ENCODE measurements at regions not wholly inside any gene's neighbourhood (a gene's known extent, or its start where the extent isn't known, plus 50 kb on each side); places are given as distances from the start of the nearest gene placed in this dataset.

DNA sequence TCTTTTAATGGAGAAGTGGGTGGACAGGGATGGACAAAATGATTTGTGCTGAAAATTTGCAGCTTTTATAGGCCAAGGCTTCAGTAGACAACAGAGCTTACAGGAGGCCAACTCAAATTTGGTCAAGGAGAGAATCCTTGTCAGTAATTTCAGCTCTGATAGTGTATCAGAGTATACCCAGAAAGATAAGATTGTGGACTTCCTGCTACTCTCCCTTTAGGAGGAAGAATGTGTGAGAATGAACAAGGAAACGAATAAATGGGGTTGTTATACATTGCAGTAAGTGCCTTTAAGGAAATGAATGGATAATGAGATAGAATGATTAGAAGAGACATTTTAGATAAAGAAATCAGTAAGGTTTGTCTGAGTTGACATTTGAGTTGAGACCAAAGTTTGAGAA is 519.9 kb downstream of the UTRN start:
- H3K27me3 ChIP-seq (ENCODE audit: control insufficient read depth in 2 of 2, insufficient read depth in 1 of 2, low read length in 1 of 2): no peaks in the 10 kb centered on the region
- WGBS: 96% methylated on average over 1 of the region's 1 CpG
- peaks cover 4 to 7% of the 10 kb centered on the region in 2 donors for H3K36me3 ChIP-seq (ENCODE audit: control insufficient read depth in 2 of 2, insufficient read depth in 2 of 2, low read length in 1 of 2)

DNA sequence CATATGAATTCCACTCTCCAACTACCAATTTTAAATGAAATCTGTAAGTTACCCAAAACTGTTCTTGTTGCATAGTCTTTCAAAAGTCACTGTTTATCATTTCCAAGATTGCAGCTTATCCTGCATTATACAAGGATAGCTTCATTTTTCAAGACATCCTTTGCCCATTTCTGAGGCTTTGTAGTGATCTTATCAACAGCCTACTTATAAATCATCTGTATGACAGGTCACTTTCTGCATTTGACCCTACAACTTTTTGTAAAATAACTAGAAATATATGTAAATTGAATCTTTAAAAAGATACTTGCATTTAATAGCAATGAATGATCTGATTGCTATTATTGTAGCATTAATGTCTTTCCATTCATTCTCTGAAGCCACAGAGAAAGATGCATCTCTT is 521.1 kb downstream of the UTRN start:
- no peak overlapping the region for H3K27ac ChIP-seq (ENCODE audit: low read depth in 1 of 2, low read length in 1 of 2)
- peaks cover 4 to 10% of the 10 kb centered on the region in 2 donors for H3K36me3 ChIP-seq (ENCODE audit: control insufficient read depth in 2 of 2, insufficient read depth in 2 of 2, low read length in 1 of 2)

More for the DNA sequence above, 519.9 kb downstream of the UTRN start:
- no peak overlapping the region for H3K27ac ChIP-seq (ENCODE audit: low read depth in 1 of 2, low read length in 1 of 2)
- no peak for DNase-seq (ENCODE audit: low read depth in 6 of 9, low spot score in 9 of 9)
- H3K4me3 ChIP-seq (ENCODE audit: low read length in 2 of 2): no peak overlapping the region
- H3K4me1 ChIP-seq (ENCODE audit: control insufficient read depth in 2 of 2, insufficient read depth in 2 of 2, low read length in 2 of 2): no peaks in the 10 kb centered on the region
- H3K9me3 ChIP-seq (ENCODE audit: control insufficient read depth in 2 of 2, insufficient read depth in 1 of 2, low read length in 1 of 2): no peaks in the 10 kb centered on the region

DNA sequence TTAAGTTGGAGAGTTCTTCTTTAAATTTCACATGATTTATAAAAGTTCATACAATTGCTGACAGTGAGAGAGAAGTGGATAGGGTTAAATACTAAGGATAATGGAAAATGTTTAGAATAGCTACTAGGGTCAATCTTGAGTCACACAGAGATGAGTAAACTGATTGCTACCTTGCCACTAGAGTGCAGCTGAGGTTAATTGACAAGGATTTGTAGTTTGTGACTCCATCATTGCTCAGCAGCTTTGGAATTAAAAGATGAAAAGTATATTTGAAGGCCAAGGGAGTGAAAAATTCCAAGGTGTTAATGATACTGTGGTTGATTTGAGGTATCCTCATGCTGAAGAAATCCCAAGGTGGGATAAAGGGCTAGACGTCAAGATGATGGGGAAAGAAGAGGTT is 524.0 kb downstream of the UTRN start:
- Histone ChIP-seq H3K27ac (ENCODE audit: low read depth in 1 of 2, low read length in 1 of 2) (no peak overlapping the region), H3K4me1 (ENCODE audit: control insufficient read depth in 2 of 2, insufficient read depth in 2 of 2, low read length in 2 of 2) (no peaks in the 10 kb centered on the region), H3K36me3 (ENCODE audit: control insufficient read depth in 2 of 2, insufficient read depth in 2 of 2, low read length in 1 of 2) (peaks cover 7 to 8% of the 10 kb centered on the region in 2 donors), H3K27me3 (ENCODE audit: control insufficient read depth in 2 of 2, insufficient read depth in 1 of 2, low read length in 1 of 2) (no peaks in the 10 kb centered on the region), H3K4me3 (ENCODE audit: low read length in 2 of 2) (no peak overlapping the region), H3K9me3 (ENCODE audit: control insufficient read depth in 2 of 2, insufficient read depth in 1 of 2, low read length in 1 of 2) (no peaks in the 10 kb centered on the region)
- WGBS: 98% methylated on average over 1 of the region's 1 CpG
- no peak for DNase-seq (ENCODE audit: low read depth in 6 of 9, low spot score in 9 of 9)

More for the DNA sequence above, 521.1 kb downstream of the UTRN start:
- H3K27me3 ChIP-seq (ENCODE audit: control insufficient read depth in 2 of 2, insufficient read depth in 1 of 2, low read length in 1 of 2): no peaks in the 10 kb centered on the region
- no peaks in the 10 kb centered on the region for H3K4me1 ChIP-seq (ENCODE audit: control insufficient read depth in 2 of 2, insufficient read depth in 2 of 2, low read length in 2 of 2)
- H3K9me3 ChIP-seq (ENCODE audit: control insufficient read depth in 2 of 2, insufficient read depth in 1 of 2, low read length in 1 of 2): no peaks in the 10 kb centered on the region
- H3K4me3 ChIP-seq (ENCODE audit: low read length in 2 of 2): no peak overlapping the region
- no peak for DNase-seq (ENCODE audit: low read depth in 6 of 9, low spot score in 9 of 9)

DNA sequence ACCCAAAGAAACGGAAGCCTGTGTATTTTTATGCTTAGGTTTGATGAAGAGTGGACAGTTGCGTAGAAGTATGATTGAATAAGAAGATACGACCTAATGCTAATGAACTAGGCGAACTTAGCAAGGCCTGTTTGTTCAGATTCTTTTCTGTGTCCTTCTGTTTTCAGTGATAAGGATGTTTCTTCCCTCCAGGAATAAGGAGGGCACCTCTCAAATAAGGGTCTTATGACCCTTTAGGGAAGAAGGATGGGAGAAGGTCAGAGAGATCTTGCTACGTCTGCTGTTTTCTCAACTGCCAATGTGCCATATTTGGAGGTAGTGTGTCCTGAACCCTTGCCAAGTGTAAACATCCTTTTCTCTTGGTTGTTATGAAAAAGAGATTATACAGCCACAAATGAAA is 524.8 kb downstream of the UTRN start:
- H3K4me1 ChIP-seq (ENCODE audit: control insufficient read depth in 2 of 2, insufficient read depth in 2 of 2, low read length in 2 of 2): no peaks in the 10 kb centered on the region
- peaks cover 3 to 5% of the 10 kb centered on the region in 2 donors for H3K36me3 ChIP-seq (ENCODE audit: control insufficient read depth in 2 of 2, insufficient read depth in 2 of 2, low read length in 1 of 2)
- no peak overlapping the region for H3K4me3 ChIP-seq (ENCODE audit: low read length in 2 of 2)
- H3K27ac ChIP-seq (ENCODE audit: low read depth in 1 of 2, low read length in 1 of 2): no peak overlapping the region
- H3K27me3 ChIP-seq (ENCODE audit: control insufficient read depth in 2 of 2, insufficient read depth in 1 of 2, low read length in 1 of 2): no peaks in the 10 kb centered on the region
- 98% methylated on average over 5 of the region's 5 CpGs for WGBS
- H3K9me3 ChIP-seq (ENCODE audit: control insufficient read depth in 2 of 2, insufficient read depth in 1 of 2, low read length in 1 of 2): no peaks in the 10 kb centered on the region
- DNase-seq (ENCODE audit: low read depth in 6 of 9, low spot score in 9 of 9): no peak

DNA sequence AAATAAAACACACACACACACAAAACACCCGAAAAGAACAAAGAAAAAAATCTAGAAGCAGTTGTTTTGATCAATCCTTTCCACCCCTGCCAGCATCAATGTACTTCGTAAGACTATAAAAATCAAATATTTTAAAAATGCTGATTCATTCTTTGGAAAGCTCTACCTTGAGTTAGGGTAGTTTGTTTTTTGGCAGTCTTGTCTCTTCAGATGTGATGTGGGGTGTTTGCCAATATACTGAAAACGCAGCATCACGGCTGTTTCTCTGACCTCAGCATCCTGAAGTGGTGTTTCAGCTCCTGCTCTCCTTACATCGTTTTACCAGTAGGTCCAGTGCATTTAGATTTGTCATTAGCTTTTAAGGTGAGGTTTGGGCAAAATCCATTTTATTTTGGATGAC is 526.0 kb downstream of the UTRN start:
- DNase-seq (ENCODE audit: low read depth in 6 of 9, low spot score in 9 of 9): no peak
- Histone ChIP-seq H3K27me3 (ENCODE audit: control insufficient read depth in 2 of 2, insufficient read depth in 1 of 2, low read length in 1 of 2) (no peaks in the 10 kb centered on the region), H3K36me3 (ENCODE audit: control insufficient read depth in 2 of 2, insufficient read depth in 2 of 2, low read length in 1 of 2) (peaks cover 3 to 5% of the 10 kb centered on the region in 2 donors), H3K9me3 (ENCODE audit: control insufficient read depth in 2 of 2, insufficient read depth in 1 of 2, low read length in 1 of 2) (no peaks in the 10 kb centered on the region), H3K27ac (ENCODE audit: low read depth in 1 of 2, low read length in 1 of 2) (no peak overlapping the region), H3K4me1 (ENCODE audit: control insufficient read depth in 2 of 2, insufficient read depth in 2 of 2, low read length in 2 of 2) (no peaks in the 10 kb centered on the region), H3K4me3 (ENCODE audit: low read length in 2 of 2) (no peak overlapping the region)
- WGBS: 98% methylated on average over 5 of the region's 5 CpGs

DNA sequence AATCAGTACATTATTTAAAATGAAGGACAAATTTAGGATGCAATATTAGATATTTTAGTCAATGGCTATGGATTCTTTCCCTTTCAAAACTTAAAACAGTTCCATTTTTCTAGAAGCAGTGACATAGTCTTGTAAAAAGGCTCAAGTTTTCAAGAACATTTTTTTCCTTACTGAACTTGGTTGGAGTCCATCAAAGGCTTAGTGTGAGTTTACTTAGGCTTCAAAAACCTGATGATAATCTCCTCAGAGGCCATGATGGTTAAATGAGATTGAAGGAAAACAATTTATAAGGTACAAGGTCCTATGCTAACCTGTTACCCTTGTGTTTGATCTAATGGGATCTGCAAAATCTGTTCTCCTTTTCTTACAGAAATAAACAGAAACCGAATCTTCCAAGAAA is 531.8 kb downstream of the UTRN start:
- Histone ChIP-seq H3K27me3 (ENCODE audit: control insufficient read depth in 2 of 2, insufficient read depth in 1 of 2, low read length in 1 of 2) (no peaks in the 10 kb centered on the region), H3K4me3 (ENCODE audit: low read length in 2 of 2) (no peak overlapping the region), H3K9me3 (ENCODE audit: control insufficient read depth in 2 of 2, insufficient read depth in 1 of 2, low read length in 1 of 2) (no peaks in the 10 kb centered on the region), H3K27ac (ENCODE audit: low read depth in 1 of 2, low read length in 1 of 2) (no peak overlapping the region), H3K4me1 (ENCODE audit: control insufficient read depth in 2 of 2, insufficient read depth in 2 of 2, low read length in 2 of 2) (no peaks in the 10 kb centered on the region), H3K36me3 (ENCODE audit: control insufficient read depth in 2 of 2, insufficient read depth in 2 of 2, low read length in 1 of 2) (peaks cover 2 to 3% of the 10 kb centered on the region in 2 donors)
- DNase-seq (ENCODE audit: low read depth in 6 of 9, low spot score in 9 of 9): no peak
- 99% methylated on average over 1 of the region's 1 CpG for WGBS

DNA sequence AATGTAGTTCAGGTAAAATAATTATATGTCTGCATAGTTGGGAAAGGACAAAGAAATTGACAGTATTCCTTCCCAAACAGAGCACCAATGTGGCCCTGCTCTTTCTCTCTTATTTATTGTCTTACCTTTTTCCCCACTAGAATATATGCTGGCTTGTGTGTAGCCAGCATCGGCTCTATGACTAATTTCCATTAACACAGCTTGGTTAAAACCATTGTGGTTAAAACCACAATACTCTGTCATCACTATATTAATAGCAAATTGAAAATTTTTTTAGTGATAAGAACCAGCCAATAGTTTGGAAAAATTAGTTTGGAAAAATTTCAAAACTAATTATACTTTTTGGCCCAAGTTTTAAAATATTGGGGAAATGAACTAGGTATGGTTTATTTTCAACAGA is 535.1 kb downstream of the UTRN start:
- Histone ChIP-seq H3K36me3 (ENCODE audit: control insufficient read depth in 2 of 2, insufficient read depth in 2 of 2, low read length in 1 of 2) (peaks cover 0 to 6% of the 10 kb centered on the region in 2 donors), H3K4me3 (ENCODE audit: low read length in 2 of 2) (no peak overlapping the region)
- WGBS: 82% methylated on average over 1 of the region's 1 CpG

DNA sequence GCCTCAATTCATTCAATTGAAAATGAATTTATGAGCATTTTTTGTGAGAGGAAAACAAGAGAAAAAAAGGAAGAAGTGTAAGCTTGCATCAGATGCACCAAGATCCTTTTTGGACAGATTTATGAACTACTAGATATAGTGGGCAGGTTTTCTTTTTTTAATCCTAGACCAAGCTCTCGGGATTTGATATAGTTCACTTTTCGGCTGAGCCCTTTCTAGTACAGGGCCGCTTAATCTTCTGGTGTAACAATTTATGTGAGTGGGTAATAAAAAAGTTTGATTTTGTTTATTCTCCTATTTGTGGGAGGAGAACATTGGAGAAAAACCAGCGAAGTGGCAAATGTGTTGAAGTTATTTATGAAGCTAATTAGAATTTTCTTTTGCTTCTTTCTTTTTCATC is 538.0 kb downstream of the UTRN start:
- no peaks in the 10 kb centered on the region for H3K27me3 ChIP-seq (ENCODE audit: control insufficient read depth in 2 of 2, insufficient read depth in 1 of 2, low read length in 1 of 2)
- no peak overlapping the region for H3K27ac ChIP-seq (ENCODE audit: low read depth in 1 of 2, low read length in 1 of 2)
- 97% methylated on average over 4 of the region's 4 CpGs for whole genome bisulfite sequencing

More for the DNA sequence above, 535.1 kb downstream of the UTRN start:
- Histone ChIP-seq H3K9me3 (ENCODE audit: control insufficient read depth in 2 of 2, insufficient read depth in 1 of 2, low read length in 1 of 2) (no peaks in the 10 kb centered on the region), H3K27me3 (ENCODE audit: control insufficient read depth in 2 of 2, insufficient read depth in 1 of 2, low read length in 1 of 2) (no peaks in the 10 kb centered on the region), H3K4me1 (ENCODE audit: control insufficient read depth in 2 of 2, insufficient read depth in 2 of 2, low read length in 2 of 2) (no peaks in the 10 kb centered on the region), H3K27ac (ENCODE audit: low read depth in 1 of 2, low read length in 1 of 2) (no peak overlapping the region)
- DNase-seq (ENCODE audit: low read depth in 6 of 9, low spot score in 9 of 9): no peak

DNA sequence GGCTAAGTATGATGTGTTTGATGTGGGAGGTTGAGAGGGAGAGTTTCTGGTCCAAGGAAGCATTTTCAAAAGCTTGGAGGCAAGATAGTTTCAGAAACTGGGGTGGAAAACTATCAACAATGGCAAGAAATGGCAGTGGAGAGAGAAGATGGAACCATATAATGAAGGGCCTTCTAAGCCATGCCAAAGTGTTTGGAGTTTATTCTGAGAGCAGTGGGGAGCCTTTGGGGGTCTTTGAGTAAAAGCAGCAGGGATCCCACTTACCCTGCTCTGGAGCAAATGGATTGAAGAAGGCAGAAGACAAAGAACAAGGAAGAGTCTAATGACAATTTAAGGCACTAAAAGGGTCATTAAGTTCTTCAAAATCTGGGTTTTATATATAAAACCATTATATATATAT is 538.9 kb downstream of the UTRN start:
- Histone ChIP-seq H3K27me3 (ENCODE audit: control insufficient read depth in 2 of 2, insufficient read depth in 1 of 2, low read length in 1 of 2) (no peaks in the 10 kb centered on the region), H3K36me3 (ENCODE audit: control insufficient read depth in 2 of 2, insufficient read depth in 2 of 2, low read length in 1 of 2) (peaks cover 0 to 24% of the 10 kb centered on the region in 2 donors), H3K27ac (ENCODE audit: low read depth in 1 of 2, low read length in 1 of 2) (no peak overlapping the region)

More for the DNA sequence above, 538.0 kb downstream of the UTRN start:
- no peaks in the 10 kb centered on the region for H3K9me3 ChIP-seq (ENCODE audit: control insufficient read depth in 2 of 2, insufficient read depth in 1 of 2, low read length in 1 of 2)
- no peak overlapping the region for H3K4me3 ChIP-seq (ENCODE audit: low read length in 2 of 2)
- no peaks in the 10 kb centered on the region for H3K4me1 ChIP-seq (ENCODE audit: control insufficient read depth in 2 of 2, insufficient read depth in 2 of 2, low read length in 2 of 2)
- DNase-seq (ENCODE audit: low read depth in 6 of 9, low spot score in 9 of 9): no peak
- H3K36me3 ChIP-seq (ENCODE audit: control insufficient read depth in 2 of 2, insufficient read depth in 2 of 2, low read length in 1 of 2): peaks cover 0 to 18% of the 10 kb centered on the region in 2 donors

More for the DNA sequence above, 538.9 kb downstream of the UTRN start:
- H3K4me3 ChIP-seq (ENCODE audit: low read length in 2 of 2): no peak overlapping the region
- no peaks in the 10 kb centered on the region for H3K4me1 ChIP-seq (ENCODE audit: control insufficient read depth in 2 of 2, insufficient read depth in 2 of 2, low read length in 2 of 2)
- DNase-seq (ENCODE audit: low read depth in 6 of 9, low spot score in 9 of 9): no peak
- H3K9me3 ChIP-seq (ENCODE audit: control insufficient read depth in 2 of 2, insufficient read depth in 1 of 2, low read length in 1 of 2): no peaks in the 10 kb centered on the region
